GM12878 (cell line): ENCODE measurements at regions not wholly inside any gene's neighbourhood (a gene's known extent, or its start where the extent isn't known, plus 50 kb on each side); places are given as distances from the start of the nearest gene placed in this dataset.

Experiments
- ATAC-seq: fragments of 200-7000 bp; cut with Tn5 transposase; 3 replicates; pipeline ENCODE4 v1.9.1; 2020; ENCODE audit warnings: mild to moderate bottlenecking, moderate library complexity
- BruUV-seq: library from RNA; stranded (reverse); fragments of 400-500 nt; replicated peaks from 2 replicates; lab custom pipeline; 2021; lab: Mats Ljungman, UMichigan
- CTCF ChIA-PET: fragments of 300-600 bp; sonication (Branson Sonifier 250); formaldehyde crosslinking; extraction: SDS; loops from one replicate; lab custom pipeline; 2021; ENCODE audit warnings: inconsistent platforms; lab: Yijun Ruan, JAX
- POLR2A ChIA-PET: fragments of 350-600 bp; formaldehyde crosslinking; extraction: SDS; loops from one replicate; lab custom pipeline; 2021; ENCODE audit warnings: inconsistent platforms; lab: Charles Lee
- RAD21 ChIA-PET: fragments of 300-600 bp; sonication (Branson Sonifier 250); formaldehyde crosslinking; loops from one replicate; lab custom pipeline; 2023; ENCODE audit warnings: antibody characterized with exemption; ENCODE audit not compliant: unreplicated experiment; lab: Charles Lee
- SMC1A ChIA-PET: fragments of 300-600 bp; sonication (Branson Sonifier 250); formaldehyde crosslinking; loops from one replicate; lab custom pipeline; 2023; ENCODE audit not compliant: unreplicated experiment, uncharacterized antibody; lab: Charles Lee
- DNase-seq: peaks from one replicate; pipeline ENCODE4 v3.0.0-alpha.2; 2011; ENCODE audit warnings: low read depth, low spot score
- FAIRE-seq: peaks from 3 replicates; lab custom pipeline; 2011; peaks lifted over from hg19 to GRCh38; lab: Jason Lieb, UNC
- H2AFZ ChIP-seq: 2 replicates; pipeline ENCODE4 v1.6.0; 2011; ENCODE audit warnings: low read depth, low read length, control low read depth; ENCODE audit not compliant: control insufficient read depth
- H3K27ac ChIP-seq: 2 replicates; pipeline ENCODE4 v1.5.1; 2011; ENCODE audit warnings: control low read depth; ENCODE audit not compliant: control insufficient read depth, insufficient read depth
- H3K27me3 ChIP-seq, 2 experiments: replicated peaks in 1 of 2; 2 replicates each; pipeline versions ENCODE4 v1.6.0 to v1.6.1; 2011; ENCODE audit warnings: low read length in 1 of 2; ENCODE audit not compliant: control insufficient read depth in 2 of 2, insufficient read depth in 2 of 2
- H3K36me3 ChIP-seq, 2 experiments: 2 replicates each; pipeline ENCODE4 v1.5.1; 2011; ENCODE audit warnings: low read length in 1 of 2; ENCODE audit not compliant: control insufficient read depth in 2 of 2, insufficient read depth in 2 of 2
- H3K4me1 ChIP-seq: 2 replicates; pipeline ENCODE4 v1.6.1; 2011; ENCODE audit warnings: mild to moderate bottlenecking, low read length, moderate library complexity, mixed read lengths; ENCODE audit not compliant: control insufficient read depth, insufficient read depth
- H3K4me2 ChIP-seq: 2 replicates; pipeline ENCODE4 v1.6.0; 2011; ENCODE audit warnings: control low read depth; ENCODE audit not compliant: control insufficient read depth, insufficient read depth
- H3K4me3 ChIP-seq: fragments of 200-600 bp; sonication (generic); 2 replicates; pipeline ENCODE4 v1.5.1; 2016
- H3K79me2 ChIP-seq: 2 replicates; pipeline ENCODE4 v1.6.0; 2011; ENCODE audit warnings: low read length; ENCODE audit not compliant: control insufficient read depth, insufficient read depth
- H3K9ac ChIP-seq: 2 replicates; pipeline ENCODE4 v1.8.0; 2011; ENCODE audit warnings: low read length, control low read depth, mixed read lengths; ENCODE audit not compliant: control insufficient read depth, insufficient read depth
- H3K9me3 ChIP-seq: replicated peaks from 3 replicates; pipeline ENCODE4 v1.5.1; 2011; ENCODE audit warnings: mild to moderate bottlenecking, low read length; ENCODE audit not compliant: control insufficient read depth, insufficient read depth
- H4K20me1 ChIP-seq: 2 replicates; pipeline ENCODE4 v1.6.0; 2011; ENCODE audit not compliant: control insufficient read depth, insufficient read depth
- BACH1 ChIP-seq: fragments of 450-650 bp; IDR thresholded peaks from 2 replicates; pipeline ENCODE4 v1.6.1; 2017; ENCODE audit warnings: mild to moderate bottlenecking, borderline replicate concordance
- BHLHE40 ChIP-seq, 2 experiments: fragments of 450-650 bp in 1 of 2; IDR thresholded peaks; 2 replicates each; pipeline ENCODE4 v1.6.1; 2011 to 2017; ENCODE audit warnings: low read depth in 2 of 2, borderline replicate concordance in 1 of 2, improper control_type of control experiment in 1 of 2, low read length in 1 of 2, mild to moderate bottlenecking in 1 of 2
- CEBPB ChIP-seq, 2 experiments: fragments of 150-350 bp in 1 of 2; IDR thresholded peaks; 2 replicates each; pipeline ENCODE4 v1.6.1; 2012 to 2014; ENCODE audit warnings: low read depth in 2 of 2, low read length in 2 of 2, borderline replicate concordance in 1 of 2, inconsistent platforms in 1 of 2
- CREM ChIP-seq: IDR thresholded peaks from 2 replicates; pipeline ENCODE4 v1.6.1; 2014; ENCODE audit warnings: antibody characterized with exemption, low read depth
- EZH2 ChIP-seq: IDR thresholded peaks from 2 replicates; pipeline ENCODE4 v1.6.1; 2012; ENCODE audit warnings: low read depth, mild to moderate bottlenecking, control low read depth, inconsistent platforms, low read length, borderline replicate concordance; ENCODE audit not compliant: control insufficient read depth
- FOXK2 ChIP-seq: fragments of 450-650 bp; IDR thresholded peaks from 2 replicates; pipeline ENCODE4 v1.6.1; 2017; ENCODE audit warnings: mild to moderate bottlenecking, moderate library complexity
- KDM1A ChIP-seq: fragments of 200-600 bp; sonication (generic); IDR thresholded peaks from 2 replicates; pipeline ENCODE4 v1.6.1; 2016; ENCODE audit warnings: borderline replicate concordance
- NBN ChIP-seq: fragments of 450-650 bp; IDR thresholded peaks from 2 replicates; pipeline ENCODE4 v1.6.1; 2016
- NFYB ChIP-seq: IDR thresholded peaks from 2 replicates; pipeline ENCODE4 v1.6.1; 2011; ENCODE audit warnings: low read depth, mild to moderate bottlenecking, low read length, improper control_type of control experiment, moderate library complexity; ENCODE audit not compliant: insufficient read depth
- RCOR1 ChIP-seq: conservative IDR thresholded peaks from 2 replicates; pipeline ENCODE4 v1.6.1; 2012; ENCODE audit warnings: low read depth, low read length, improper control_type of control experiment
- SREBF1 ChIP-seq: IDR thresholded peaks from 2 replicates; pipeline ENCODE4 v1.6.1; 2012; ENCODE audit warnings: mild to moderate bottlenecking, low read length
- WGBS: methylation state at CpG from one replicate; pipeline ENCODE4 v1.1.6; 2016; ENCODE audit warnings: low lambda C conversion rate; ENCODE audit not compliant: insufficient replicate concordance, insufficient coverage; ENCODE audit errors: missing lambda C conversion rate; 5-methylcytosine and 5-hydroxymethylcytosine counted together
- in situ Hi-C: fragments of 300-500 bp; cut with MboI; formaldehyde crosslinking; loops from 9 replicates; pipeline ENCODE4 v1.14.3; 2018; ENCODE audit warnings: mixed read lengths
- intact Hi-C: fragments of 100-400 bp; cut with micrococcal nuclease; formaldehyde crosslinking; loops from one replicate; pipeline ENCODE4 v1.14.2; 2022; ENCODE audit not compliant: unreplicated experiment
- TF ChIP-seq, protein P1 (sequence below): fragments of 450-650 bp; IDR thresholded peaks from 2 replicates; pipeline ENCODE4 v1.6.1; 2017; ENCODE audit warnings: borderline replicate concordance
- TF ChIP-seq, protein P2 (sequence below): IDR thresholded peaks from 2 replicates; pipeline ENCODE4 v1.6.1; 2012; ENCODE audit warnings: low read depth, low read length, improper control_type of control experiment
- TF ChIP-seq, protein P3 (sequence below): fragments of 450-650 bp; IDR thresholded peaks from 2 replicates; pipeline ENCODE4 v1.6.1; 2017; ENCODE audit warnings: mild to moderate bottlenecking, moderate library complexity

DNA sequence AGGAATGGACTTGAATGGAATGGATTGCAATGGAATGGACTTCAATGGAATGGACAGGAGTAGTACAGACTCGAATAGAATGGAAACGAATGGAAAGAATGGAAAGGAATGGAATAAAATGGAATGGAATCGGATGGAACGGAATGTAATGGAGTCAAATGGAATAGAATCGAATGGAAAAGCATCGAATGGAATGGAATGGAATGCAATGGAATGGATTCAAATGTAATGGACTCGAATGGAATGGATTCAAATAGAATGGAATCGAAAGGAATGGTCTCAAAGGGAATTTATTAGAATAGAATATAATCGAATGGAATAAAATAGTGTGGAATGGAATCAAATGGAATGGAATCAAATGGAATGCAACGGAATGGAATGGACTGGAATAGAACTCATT, 484.9 kb upstream of the WSB1 start:
- CTCF ChIA-PET = no interaction called here
- RAD21 ChIA-PET = no interaction called here
- H2AFZ ChIP-seq = no peak overlapping the region
- H3K9ac ChIP-seq = no peak overlapping the region
- peaks cover 1% of the 10 kb centered on the region for H3K9me3 ChIP-seq
- no peaks in the 10 kb centered on the region for H4K20me1 ChIP-seq
- no peaks in the 10 kb centered on the region for H3K79me2 ChIP-seq
- intact Hi-C loops (no loop called here), in situ Hi-C loops (no loop called here)
- no TSS peak for BruUV-seq
- POLR2A ChIA-PET = no interaction called here
- H3K4me3 ChIP-seq = no peak overlapping the region
- WGBS = 29% methylated on average over 10 of the region's 10 CpGs
- no peak overlapping the region for H3K4me2 ChIP-seq
- H3K27ac ChIP-seq = no peak overlapping the region
- H3K36me3 ChIP-seq = no peaks in the 10 kb centered on the region
- FAIRE-seq (no peak), ATAC-seq (no peak), DNase-seq (peak; percentile 9)
- H3K27me3 ChIP-seq = no peaks in the 10 kb centered on the region
- H3K4me1 ChIP-seq = no peaks in the 10 kb centered on the region
- TF ChIP-seq NFYB = no peak
- SMC1A ChIA-PET = no interaction called here

DNA sequence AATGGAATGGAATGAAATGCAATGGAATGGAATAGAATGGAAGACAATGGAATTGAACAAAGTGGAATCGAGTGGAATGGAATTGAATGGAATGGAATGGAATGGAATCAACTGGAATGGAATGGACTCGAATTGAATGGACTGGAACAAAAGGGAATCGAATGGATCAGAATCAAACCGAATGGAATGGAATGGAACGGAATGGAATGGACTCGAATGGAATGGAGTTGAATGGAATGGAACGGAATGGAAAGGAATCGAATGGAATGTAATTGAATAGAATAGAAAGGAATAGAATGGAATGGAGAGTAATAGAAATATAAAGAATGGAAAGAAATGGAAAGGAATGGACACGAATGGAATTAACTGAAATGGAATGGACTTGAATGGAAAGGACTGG, 475.2 kb upstream of the WSB1 start:
- DNase-seq = no peak
- H3K4me3 ChIP-seq = no peak overlapping the region
- no peaks in the 10 kb centered on the region for H3K4me1 ChIP-seq
- no peak overlapping the region for H3K9ac ChIP-seq
- no peaks in the 10 kb centered on the region for H3K36me3 ChIP-seq
- CTCF ChIA-PET = no interaction called here
- SMC1A ChIA-PET = no interaction called here
- H3K27me3 ChIP-seq = no peaks in the 10 kb centered on the region
- FAIRE-seq = no peak
- POLR2A ChIA-PET = no interaction called here
- no peak overlapping the region for H3K27ac ChIP-seq
- H4K20me1 ChIP-seq = no peaks in the 10 kb centered on the region
- H3K4me2 ChIP-seq = no peak overlapping the region
- RAD21 ChIA-PET = no interaction called here
- no peaks in the 10 kb centered on the region for H3K79me2 ChIP-seq
- ATAC-seq = no peak
- no peaks in the 10 kb centered on the region; the same call in 2 of the 3 replicates for H3K9me3 ChIP-seq
- in situ Hi-C loops = no loop called here
- H2AFZ ChIP-seq = no peak overlapping the region
- no TSS peak for BruUV-seq
- intact Hi-C loops = no loop called here
- WGBS = 25% methylated on average over 9 of the region's 9 CpGs
- TF ChIP-seq, protein P1, sequence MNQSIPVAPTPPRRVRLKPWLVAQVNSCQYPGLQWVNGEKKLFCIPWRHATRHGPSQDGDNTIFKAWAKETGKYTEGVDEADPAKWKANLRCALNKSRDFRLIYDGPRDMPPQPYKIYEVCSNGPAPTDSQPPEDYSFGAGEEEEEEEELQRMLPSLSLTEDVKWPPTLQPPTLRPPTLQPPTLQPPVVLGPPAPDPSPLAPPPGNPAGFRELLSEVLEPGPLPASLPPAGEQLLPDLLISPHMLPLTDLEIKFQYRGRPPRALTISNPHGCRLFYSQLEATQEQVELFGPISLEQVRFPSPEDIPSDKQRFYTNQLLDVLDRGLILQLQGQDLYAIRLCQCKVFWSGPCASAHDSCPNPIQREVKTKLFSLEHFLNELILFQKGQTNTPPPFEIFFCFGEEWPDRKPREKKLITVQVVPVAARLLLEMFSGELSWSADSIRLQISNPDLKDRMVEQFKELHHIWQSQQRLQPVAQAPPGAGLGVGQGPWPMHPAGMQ = no peak
- TF ChIP-seq BHLHE40 (IDR thresholded peaks at IDR 0.05; ENCODE audit: borderline replicate concordance in 1 of 2, low read depth in 2 of 2, low read length in 1 of 2) (no peak), CREM (no peak), KDM1A (no peak), BACH1 (no peak), RCOR1 (no peak), NBN (no peak), EZH2 (no peak), FOXK2 (no peak), SREBF1 (no peak), CEBPB (IDR thresholded peaks at IDR 0.05; ENCODE audit: borderline replicate concordance in 1 of 2, low read depth in 2 of 2, low read length in 2 of 2) (no peak)
- TF ChIP-seq, protein P2, sequence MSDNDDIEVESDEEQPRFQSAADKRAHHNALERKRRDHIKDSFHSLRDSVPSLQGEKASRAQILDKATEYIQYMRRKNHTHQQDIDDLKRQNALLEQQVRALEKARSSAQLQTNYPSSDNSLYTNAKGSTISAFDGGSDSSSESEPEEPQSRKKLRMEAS = no peak
- TF ChIP-seq, protein P3, sequence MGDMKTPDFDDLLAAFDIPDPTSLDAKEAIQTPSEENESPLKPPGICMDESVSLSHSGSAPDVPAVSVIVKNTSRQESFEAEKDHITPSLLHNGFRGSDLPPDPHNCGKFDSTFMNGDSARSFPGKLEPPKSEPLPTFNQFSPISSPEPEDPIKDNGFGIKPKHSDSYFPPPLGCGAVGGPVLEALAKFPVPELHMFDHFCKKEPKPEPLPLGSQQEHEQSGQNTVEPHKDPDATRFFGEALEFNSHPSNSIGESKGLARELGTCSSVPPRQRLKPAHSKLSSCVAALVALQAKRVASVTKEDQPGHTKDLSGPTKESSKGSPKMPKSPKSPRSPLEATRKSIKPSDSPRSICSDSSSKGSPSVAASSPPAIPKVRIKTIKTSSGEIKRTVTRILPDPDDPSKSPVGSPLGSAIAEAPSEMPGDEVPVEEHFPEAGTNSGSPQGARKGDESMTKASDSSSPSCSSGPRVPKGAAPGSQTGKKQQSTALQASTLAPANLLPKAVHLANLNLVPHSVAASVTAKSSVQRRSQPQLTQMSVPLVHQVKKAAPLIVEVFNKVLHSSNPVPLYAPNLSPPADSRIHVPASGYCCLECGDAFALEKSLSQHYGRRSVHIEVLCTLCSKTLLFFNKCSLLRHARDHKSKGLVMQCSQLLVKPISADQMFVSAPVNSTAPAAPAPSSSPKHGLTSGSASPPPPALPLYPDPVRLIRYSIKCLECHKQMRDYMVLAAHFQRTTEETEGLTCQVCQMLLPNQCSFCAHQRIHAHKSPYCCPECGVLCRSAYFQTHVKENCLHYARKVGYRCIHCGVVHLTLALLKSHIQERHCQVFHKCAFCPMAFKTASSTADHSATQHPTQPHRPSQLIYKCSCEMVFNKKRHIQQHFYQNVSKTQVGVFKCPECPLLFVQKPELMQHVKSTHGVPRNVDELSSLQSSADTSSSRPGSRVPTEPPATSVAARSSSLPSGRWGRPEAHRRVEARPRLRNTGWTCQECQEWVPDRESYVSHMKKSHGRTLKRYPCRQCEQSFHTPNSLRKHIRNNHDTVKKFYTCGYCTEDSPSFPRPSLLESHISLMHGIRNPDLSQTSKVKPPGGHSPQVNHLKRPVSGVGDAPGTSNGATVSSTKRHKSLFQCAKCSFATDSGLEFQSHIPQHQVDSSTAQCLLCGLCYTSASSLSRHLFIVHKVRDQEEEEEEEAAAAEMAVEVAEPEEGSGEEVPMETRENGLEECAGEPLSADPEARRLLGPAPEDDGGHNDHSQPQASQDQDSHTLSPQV = no peak
